MM.1S (cell line): ENCODE measurements at regions not wholly inside any gene's neighbourhood (a gene's known extent, or its start where the extent isn't known, plus 50 kb on each side); places are given as distances from the start of the nearest gene placed in this dataset.

Experiments used
- DNase-seq: peaks from one replicate; pipeline ENCODE4 v3.0.0-alpha.2; 2015
- H2AFZ ChIP-seq: fragments of 300-600 bp; sonication (generic); 2 replicates; pipeline ENCODE4 v1.6.0; 2016; ENCODE audit warnings: antibody characterized with exemption, low read length
- H3F3A ChIP-seq: fragments of 300-600 bp; sonication (generic); 2 replicates; pipeline ENCODE4 v1.6.1; 2016; ENCODE audit warnings: mild to moderate bottlenecking, antibody characterized with exemption, low read length, moderate library complexity, mixed read lengths; ENCODE audit not compliant: insufficient read depth
- H3K27ac ChIP-seq: fragments of 300-600 bp; sonication (generic); 2 replicates; pipeline ENCODE4 v1.5.1; 2016; ENCODE audit warnings: mild to moderate bottlenecking, low read length
- H3K27me3 ChIP-seq: fragments of 300-600 bp; sonication (generic); replicated peaks from 2 replicates; pipeline ENCODE4 v1.6.0; 2016; ENCODE audit warnings: low read length; ENCODE audit not compliant: insufficient read depth
- H3K36me3 ChIP-seq: fragments of 300-600 bp; sonication (generic); replicated peaks from 2 replicates; pipeline ENCODE4 v1.6.1; 2016; ENCODE audit warnings: mild to moderate bottlenecking, low read length, mixed read lengths; ENCODE audit not compliant: insufficient read depth
- H3K4me1 ChIP-seq: fragments of 300-600 bp; sonication (generic); 2 replicates; pipeline ENCODE4 v1.6.1; 2016; ENCODE audit warnings: low read length, mixed read lengths
- H3K4me2 ChIP-seq: fragments of 300-600 bp; sonication (generic); 2 replicates; pipeline ENCODE4 v1.6.0; 2016; ENCODE audit warnings: low read depth, low read length
- H3K4me3 ChIP-seq: fragments of 300-600 bp; sonication (generic); 2 replicates; pipeline ENCODE4 v1.5.1; 2016; ENCODE audit warnings: low read length, mixed read lengths
- H3K79me2 ChIP-seq: fragments of 300-600 bp; sonication (generic); 2 replicates; pipeline ENCODE4 v1.6.1; 2016; ENCODE audit warnings: mixed run types, low read length, mixed read lengths
- H3K9ac ChIP-seq: fragments of 300-600 bp; sonication (generic); 2 replicates; pipeline ENCODE4 v1.6.1; 2016; ENCODE audit warnings: low read length, mixed read lengths
- H3K9me2 ChIP-seq: fragments of 300-600 bp; sonication (generic); replicated peaks from 2 replicates; pipeline ENCODE4 v1.6.1; 2016; ENCODE audit warnings: mild to moderate bottlenecking, low read length, mixed read lengths; ENCODE audit not compliant: insufficient read depth
- H3K9me3 ChIP-seq: fragments of 300-600 bp; sonication (generic); replicated peaks from 2 replicates; pipeline ENCODE4 v1.6.1; 2016; ENCODE audit warnings: mild to moderate bottlenecking, low read length, mixed read lengths; ENCODE audit not compliant: insufficient read depth
- H4K20me1 ChIP-seq: fragments of 300-600 bp; sonication (generic); 2 replicates; pipeline ENCODE4 v1.6.1; 2016; ENCODE audit warnings: mild to moderate bottlenecking, low read length, moderate library complexity, mixed read lengths; ENCODE audit not compliant: insufficient read depth
- CTCF ChIP-seq: fragments of 300-600 bp; sonication (generic); IDR thresholded peaks from 2 replicates; pipeline ENCODE4 v1.5.1; 2016; ENCODE audit warnings: antibody characterized with exemption, low read length, mixed read lengths
- EZH2 ChIP-seq: fragments of 300-600 bp; sonication (generic); optimal IDR thresholded peaks from 2 replicates; pipeline ENCODE3; 2017; ENCODE audit warnings: low read depth, mild to moderate bottlenecking, antibody characterized with exemption, low read length, mixed read lengths
- EZH2phosphoT487 ChIP-seq: fragments of 300-600 bp; sonication (generic); IDR thresholded peaks from 2 replicates; pipeline ENCODE4 v1.6.1; 2018; ENCODE audit warnings: antibody characterized with exemption, low read length

GRCh38 chr11:19355601-19356000, 114.9 kb upstream of the E2F8 start:
- TF ChIP-seq EZH2, result no peak
- no peak for TF ChIP-seq CTCF
- TF ChIP-seq EZH2phosphoT487, result no peak
- Histone ChIP-seq H3K79me2 (peaks cover 96% of the 10 kb centered on the region), H3K4me2 (no peak overlapping the region), H3K9me2 (no peaks in the 10 kb centered on the region), H3K9me3 (no peaks in the 10 kb centered on the region), H3K4me3 (no peak overlapping the region), H3K36me3 (no peaks in the 10 kb centered on the region), H3K27ac (no peak overlapping the region), H3K4me1 (no peaks in the 10 kb centered on the region), H3F3A (no peaks in the 10 kb centered on the region), H2AFZ (no peak overlapping the region), H3K27me3 (no peaks in the 10 kb centered on the region), H4K20me1 (no peaks in the 10 kb centered on the region), H3K9ac (no peak overlapping the region)
- no peak for DNase-seq

- Histone ChIP-seq H3K9me3 (no peaks in the 10 kb centered on the region), H3K27me3 (no peaks in the 10 kb centered on the region), H3K27ac (no peak overlapping the region), H3K4me2 (no peak overlapping the region), H3K4me3 (no peak overlapping the region), H4K20me1 (no peaks in the 10 kb centered on the region), H2AFZ (no peak overlapping the region), H3K36me3 (no peaks in the 10 kb centered on the region), H3K9ac (no peak overlapping the region), H3F3A (no peaks in the 10 kb centered on the region), H3K79me2 (peaks cover 95% of the 10 kb centered on the region), H3K9me2 (no peaks in the 10 kb centered on the region), H3K4me1 (0 out of 2 replicates have a peak, but pooled peaks cover 4% of the 10 kb centered on the region)
- no peak for DNase-seq
- no peak for TF ChIP-seq CTCF
- no peak for TF ChIP-seq EZH2phosphoT487
- TF ChIP-seq EZH2, result no peak
These were observed 112.6 kb upstream of the E2F8 start for GRCh38 chr11:19353287-19353850.

- Histone ChIP-seq H3F3A (no peaks in the 10 kb centered on the region), H3K9me3 (no peaks in the 10 kb centered on the region), H3K79me2 (peaks cover 95% of the 10 kb centered on the region), H3K27me3 (no peaks in the 10 kb centered on the region), H3K36me3 (no peaks in the 10 kb centered on the region), H3K4me3 (no peak overlapping the region), H3K27ac (no peak overlapping the region), H3K4me2 (no peak overlapping the region), H2AFZ (no peak overlapping the region), H3K9me2 (no peaks in the 10 kb centered on the region), H4K20me1 (no peaks in the 10 kb centered on the region), H3K9ac (no peak overlapping the region), H3K4me1 (peaks cover 10% of the 10 kb centered on the region; the same call in 1 of the 2 replicates)
- no peak for TF ChIP-seq EZH2phosphoT487
- TF ChIP-seq EZH2, result no peak
- no peak for TF ChIP-seq CTCF
- DNase-seq, result no peak
These were observed 112.0 kb upstream of the E2F8 start for GRCh38 chr11:19352771-19353160.
